ENCODE measurements at regions not wholly inside any gene's neighbourhood (a gene's known extent, or its start where the extent isn't known, plus 50 kb on each side); places are given as distances from the start of the nearest gene placed in this dataset.

DNA sequence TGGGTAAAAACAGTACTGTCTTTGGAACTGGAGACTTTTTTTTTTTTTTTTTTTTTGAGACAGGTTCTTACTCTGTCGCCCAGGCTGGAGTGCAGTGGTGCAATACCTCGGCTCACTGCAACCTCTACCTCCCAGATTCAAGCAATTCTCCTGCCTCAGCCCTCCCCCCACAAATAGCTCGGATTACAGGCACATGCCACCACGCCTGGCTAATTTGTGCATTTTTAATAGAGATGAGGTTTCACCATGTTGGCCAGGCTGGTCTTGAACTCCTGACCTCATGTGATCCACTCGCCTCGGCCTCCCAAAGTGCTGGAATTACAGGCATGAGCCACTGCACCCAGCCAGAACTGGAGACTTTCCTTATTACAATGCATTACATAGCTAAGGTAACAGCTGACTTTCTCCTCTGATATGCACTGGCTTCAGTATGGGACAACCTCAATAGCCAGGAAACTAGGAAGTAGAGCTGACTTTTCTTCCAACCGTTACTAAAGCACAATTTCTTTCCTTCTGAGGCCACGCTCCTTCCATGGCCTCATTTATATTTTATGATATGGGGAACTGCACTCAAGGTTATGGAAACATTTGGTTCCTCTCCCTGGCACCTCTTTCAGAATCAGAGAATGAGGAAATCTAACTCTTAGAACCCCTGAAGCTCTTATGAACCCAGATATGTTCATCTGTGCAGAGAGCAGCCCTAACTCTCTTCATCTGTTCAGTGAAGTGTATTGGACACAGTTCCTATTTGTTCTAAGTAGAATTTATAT, 53.5 kb upstream of the FAM9B start:
- DNase-seq = no peak

DNA sequence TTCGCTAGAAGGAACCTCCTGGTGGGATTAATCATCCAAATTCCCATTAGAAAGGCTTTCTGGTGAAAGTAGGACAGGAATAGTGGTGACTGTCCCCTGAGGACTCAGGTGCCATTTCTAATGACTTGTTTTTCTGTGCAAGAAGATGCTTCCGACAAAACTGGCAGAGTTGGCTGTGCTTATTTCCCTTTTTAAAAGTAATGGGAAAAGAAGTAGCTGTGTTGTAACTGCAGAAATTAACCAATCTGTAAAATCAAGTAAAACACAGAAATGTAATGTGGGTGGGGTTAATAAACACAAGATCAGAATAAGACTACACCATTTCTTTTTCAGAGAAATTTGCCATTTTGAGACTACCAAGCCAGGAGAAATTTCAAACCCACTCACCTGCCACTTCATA, 55.0 kb upstream of the FAM9B start:
- DNase-seq = no peak

DNA sequence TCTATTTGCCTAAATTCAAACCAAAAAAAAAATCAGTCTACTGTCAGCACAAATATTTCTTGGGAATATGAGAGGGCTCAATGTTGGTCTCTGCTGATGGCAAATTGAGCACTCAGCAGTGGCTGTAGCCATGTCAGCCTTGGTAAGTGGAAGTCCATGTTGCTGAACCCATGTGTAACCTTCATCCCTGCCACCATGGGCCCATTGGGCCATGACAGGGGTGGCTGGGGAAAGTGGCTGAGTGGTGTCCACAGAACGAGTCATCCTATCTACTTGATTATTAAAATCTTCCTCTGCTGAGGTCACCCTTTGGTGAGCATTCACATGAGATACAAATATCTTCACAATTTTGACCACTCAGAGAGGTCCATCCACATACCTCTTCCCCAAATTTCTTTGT, 56.8 kb upstream of the FAM9B start:
- DNase-seq = no peak

DNA sequence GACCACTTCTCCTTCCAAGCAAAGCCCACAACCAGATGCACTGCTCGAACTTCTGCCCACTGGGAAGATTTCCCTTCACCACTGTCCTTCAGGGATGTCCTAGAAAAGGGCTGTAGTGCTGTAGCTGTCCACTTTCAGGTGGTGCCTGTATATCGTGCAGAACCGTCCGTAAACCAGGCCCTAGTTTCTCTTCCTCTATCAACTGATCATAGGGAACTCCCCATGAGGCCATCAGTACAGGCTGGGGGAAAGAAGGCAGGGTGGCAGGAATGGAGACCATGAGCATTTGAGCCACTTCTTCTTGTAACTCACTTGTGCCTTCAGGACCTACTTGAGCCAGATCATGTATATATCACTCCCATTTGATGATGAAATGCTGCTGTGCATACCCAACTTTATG, 57.3 kb upstream of the FAM9B start:
- DNase-seq = no peak

DNA sequence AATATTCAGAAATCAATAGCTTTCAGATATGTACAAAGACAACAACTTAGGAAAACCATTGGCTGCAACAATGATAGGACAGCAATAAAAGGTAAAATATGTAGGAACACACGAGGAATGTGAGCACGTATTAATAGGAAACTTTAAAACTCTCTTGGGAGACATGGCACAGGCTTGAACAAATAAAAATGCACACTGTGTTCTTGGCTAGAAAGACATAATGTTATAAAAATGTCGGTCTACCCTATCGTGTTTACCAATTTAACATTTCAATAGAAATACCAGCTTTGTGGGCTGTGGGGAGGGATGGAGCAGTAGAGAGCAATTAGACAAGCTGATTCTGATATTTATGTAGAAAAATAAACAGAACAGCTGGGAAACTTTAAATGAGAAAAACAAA, 69.0 kb upstream of the FAM9B start:
- DNase-seq = no peak

DNA sequence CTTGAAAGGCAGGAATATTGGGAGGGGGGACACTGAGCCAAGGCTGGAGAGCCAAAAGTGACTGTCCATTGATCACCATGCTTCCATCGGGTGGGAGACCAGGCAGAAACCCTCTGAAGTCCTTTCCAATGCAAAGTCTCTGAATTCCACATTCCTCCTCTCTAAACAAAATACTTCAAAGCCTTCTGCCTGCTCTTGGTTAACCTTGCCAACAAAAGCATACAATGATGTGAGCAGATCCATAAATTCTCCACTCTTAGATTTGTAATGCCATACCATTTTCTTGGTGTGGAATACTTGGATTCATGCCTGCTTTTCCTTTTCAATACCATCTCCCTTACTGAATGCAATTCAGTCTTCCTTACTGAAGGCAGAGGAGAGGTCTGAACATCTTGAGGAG, 74.1 kb upstream of the FAM9B start:
- DNase-seq = no peak

DNA sequence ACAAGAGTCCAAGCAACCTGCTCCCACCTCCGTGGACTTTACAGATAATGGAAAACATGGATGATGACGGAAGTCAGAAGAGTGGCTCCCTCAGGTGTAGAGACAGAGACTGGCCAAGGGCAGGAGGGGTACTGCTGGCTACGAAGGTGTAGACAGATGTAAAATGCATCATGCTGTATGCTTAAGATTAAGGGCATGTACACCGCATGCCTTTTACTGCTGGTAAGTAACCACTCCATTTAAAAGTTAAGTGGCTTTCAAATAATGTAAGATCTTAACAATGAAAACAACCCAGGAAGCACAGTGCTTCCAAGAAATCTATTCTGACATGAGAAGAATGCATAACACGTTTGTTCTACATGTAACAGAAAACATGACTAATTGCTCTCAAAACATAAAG, 76.9 kb upstream of the FAM9B start:
- no peak for DNase-seq

DNA sequence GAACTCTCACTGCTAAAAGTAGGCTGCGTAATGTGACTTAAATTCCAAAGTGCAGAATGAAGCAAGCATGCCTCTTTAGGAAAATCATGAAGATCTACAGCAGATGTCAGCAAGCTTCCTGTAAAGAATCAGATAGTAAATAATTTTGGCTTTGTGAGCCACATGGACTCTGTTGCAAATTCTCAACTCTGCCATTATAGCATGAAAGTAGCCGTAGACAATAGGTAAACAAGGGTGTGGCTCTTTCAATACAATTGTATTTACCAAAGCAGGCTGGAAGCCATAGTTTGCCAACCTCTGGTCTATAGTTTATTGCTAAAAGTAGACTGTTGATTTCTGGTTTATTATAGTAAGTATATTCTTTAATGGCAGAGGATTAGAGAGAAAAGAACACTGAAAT, 80.3 kb upstream of the FAM9B start:
- no peak for DNase-seq

DNA sequence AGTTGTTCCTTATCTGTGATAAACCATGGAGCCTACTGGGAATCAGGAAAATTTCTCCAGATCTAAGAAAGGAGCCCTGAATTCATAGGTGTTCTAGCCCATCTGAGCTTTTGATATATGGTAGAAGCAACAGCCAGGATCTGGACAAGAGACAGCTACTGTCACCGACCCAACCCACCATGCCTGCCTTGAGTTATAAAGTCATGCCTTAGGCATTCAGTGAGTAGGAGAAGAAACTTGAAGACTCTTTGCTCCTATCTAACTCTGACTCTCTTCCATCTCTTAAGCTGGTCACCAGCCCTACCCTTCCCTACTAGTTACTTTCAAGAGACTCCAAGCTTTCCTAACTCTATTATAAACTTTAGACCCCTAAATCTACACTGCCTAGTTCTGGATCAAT, 83.9 kb upstream of the FAM9B start:
- DNase-seq = no peak

DNA sequence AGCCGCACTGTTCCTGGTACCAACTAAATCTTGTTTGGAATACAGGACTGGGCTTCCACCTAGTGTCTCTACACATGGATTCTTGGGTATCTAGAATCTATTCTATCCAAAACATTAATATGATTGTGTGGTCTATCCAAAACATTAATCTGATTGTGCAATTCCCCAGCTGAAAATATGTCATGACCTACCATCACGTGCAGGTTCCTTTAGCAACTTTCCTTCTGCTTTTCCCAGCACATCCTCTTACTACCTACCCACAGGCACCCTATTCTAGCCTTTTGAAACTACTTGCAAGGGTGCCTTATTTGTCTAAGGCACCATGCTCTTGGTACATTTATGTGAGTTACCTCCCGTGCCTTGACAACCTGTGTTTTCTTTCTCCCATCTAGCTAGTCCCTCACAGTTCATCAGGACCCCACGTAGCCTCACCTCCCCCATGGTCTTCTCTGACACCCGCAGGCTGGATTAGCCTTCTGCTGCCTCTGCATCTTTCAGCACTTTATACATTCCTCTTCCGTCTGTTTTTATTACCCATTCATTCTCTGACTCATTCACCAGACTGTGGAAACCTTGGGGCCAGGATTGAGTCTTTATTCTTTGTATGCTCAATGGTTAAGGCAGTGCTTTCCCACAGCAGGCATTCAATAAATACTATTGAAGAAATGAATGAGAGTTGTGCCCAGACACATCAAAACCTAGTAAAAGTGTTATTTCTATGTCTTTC, 88.8 kb upstream of the FAM9B start:
- DNase-seq = no peak

DNA sequence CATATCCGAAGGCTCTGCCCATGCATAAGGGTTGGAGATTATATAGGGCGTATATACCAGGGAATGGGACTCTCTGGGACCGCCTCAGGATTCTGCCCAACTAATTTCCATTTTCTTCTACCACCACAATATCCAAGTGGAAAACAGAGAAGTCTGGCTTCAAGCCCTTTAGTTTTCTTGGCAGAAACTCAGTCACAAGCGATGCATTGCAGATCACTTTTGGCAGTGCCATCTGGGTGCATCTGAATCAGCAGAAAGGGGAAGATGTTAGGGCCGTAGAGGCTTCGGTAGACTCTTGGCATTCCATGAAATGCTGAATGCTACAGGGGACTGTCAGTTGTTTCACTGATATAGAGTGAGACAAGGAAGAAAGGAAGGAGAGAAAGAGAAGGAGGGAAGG, 94.1 kb upstream of the FAM9B start:
- no peak for DNase-seq

DNA sequence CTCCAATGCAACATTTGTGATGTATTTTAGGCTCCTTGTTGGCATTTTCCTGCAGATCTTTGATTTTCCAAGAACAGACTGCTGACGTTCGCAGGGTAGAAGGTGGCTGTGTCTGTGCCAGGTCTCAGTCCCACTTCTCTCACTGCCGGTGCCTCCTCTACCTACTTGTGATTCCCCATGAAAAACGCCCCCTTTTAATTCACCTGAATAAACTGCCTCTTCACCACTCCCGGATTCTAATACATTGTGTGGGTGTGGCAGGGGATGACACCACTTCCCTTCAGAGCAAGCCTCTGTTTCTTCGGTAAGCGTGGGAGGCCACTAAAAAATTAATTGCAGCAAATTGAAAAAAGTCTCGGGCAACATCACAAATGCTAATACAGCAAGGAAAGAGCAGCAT, 96.1 kb upstream of the FAM9B start:
- DNase-seq = no peak

DNA sequence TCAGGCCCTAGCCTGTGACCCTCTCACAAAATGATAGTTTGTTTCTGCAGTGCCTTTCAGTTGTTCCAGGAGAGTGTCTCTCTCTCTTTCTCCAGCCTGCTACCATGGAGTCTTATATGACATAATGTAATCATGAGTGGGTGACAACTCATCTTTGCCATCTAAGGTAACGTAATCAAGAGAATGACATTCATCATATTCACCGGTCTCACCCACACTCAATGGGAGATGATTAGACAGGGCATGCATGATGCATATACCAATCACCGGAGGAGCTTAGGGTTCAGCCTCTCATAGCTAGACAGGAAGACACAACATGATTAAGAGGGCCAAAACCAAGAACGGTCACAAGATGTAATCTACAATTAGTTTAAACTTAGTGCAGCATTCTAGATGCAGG, 97.1 kb upstream of the FAM9B start:
- peak in 1 of 4 experiments; percentile 0 for DNase-seq

DNA sequence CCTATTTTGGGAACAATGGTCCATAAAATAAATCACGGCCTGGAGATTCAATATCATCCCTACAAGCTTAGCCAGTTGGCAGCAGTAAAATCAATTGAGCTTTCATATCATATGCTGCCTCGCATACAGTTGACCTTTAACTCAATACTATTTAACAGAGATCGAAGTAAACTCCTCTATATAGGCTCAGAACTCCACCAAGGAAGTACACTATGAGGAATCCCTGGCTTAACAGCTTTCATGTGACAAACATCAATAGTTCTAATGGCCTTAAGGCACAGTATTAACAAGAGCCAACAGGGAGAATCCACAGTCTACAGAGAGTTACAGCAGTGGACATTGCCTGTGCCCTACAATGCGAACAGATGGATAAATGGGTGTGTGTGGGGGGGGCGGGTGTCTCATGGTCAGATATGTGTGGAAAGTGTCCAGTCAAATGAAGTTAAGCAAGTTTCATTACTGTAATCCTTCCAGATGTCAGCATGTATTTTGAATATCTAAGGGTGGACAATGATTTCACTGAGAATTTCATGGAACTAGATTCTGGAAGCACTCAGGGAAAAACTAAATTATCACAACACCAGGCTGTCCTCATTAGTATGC, 98.2 kb upstream of the FAM9B start:
- DNase-seq = no peak

DNA sequence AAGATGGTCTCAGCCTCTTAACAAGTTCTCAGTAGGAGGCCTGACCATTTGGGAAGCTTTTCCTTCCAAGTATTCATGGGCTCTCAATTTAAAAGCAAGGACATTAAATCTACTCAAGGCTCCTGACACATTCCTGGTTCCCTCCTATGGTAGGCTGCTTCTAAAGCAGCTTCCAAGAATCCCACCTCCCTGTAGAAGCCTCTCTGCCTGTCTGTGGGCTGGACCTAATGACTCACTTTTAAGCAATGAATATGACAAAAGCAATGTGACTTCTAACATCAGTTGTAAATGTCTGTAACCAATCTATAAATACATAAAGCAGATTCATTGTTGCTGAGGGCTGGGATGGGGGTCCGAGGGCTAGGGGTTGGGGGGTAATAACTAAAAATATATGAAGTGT, 99.5 kb upstream of the FAM9B start:
- no peak for DNase-seq

DNA sequence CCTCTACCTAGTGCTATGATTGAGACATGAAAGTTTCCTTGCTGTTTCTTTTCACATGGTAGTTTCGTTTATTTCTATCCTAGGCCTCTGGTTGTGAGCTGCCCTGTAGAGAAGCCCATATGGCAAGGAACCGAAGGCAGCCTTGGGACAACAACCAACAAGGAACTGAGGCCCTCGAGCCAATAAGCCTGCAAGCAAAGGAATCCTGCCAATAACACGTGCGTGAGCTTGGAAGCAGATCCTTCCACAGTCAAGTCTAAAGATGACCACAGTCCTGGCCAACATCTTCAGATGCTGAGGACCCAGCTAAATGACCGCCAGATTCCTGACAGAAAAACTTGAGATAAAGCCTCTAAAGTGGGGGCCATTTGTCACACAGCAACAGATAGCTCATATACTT, 100.4 kb upstream of the FAM9B start:
- no peak for DNase-seq

DNA sequence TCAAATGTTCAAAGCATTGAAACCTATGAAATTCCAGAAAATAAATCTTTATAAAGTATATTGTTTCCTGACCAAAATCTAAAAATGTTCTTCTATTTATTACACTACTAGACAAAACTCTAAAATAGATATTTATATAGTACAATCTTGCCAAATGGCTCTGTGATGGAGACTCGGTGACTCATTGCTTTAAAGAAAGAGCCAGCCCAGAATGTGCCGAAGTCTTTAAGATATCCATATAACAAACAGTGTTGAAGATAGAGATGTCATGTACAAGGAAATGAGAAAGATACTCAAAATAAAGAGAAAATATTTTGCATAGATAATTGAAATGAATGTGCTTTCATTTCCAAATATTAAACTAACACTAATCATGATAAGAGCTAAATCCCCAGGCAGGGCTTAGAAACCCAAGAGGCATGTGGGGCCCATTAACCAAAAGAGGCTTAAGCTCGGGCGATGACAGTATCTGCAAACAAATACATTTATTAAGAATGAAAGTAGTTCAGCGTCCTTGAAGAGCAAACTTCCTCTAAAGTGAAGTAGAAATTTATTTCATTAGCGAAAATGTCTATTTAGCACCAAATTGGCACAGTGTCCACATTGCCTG, 102.1 kb upstream of the FAM9B start:
- DNase-seq = no peak

DNA sequence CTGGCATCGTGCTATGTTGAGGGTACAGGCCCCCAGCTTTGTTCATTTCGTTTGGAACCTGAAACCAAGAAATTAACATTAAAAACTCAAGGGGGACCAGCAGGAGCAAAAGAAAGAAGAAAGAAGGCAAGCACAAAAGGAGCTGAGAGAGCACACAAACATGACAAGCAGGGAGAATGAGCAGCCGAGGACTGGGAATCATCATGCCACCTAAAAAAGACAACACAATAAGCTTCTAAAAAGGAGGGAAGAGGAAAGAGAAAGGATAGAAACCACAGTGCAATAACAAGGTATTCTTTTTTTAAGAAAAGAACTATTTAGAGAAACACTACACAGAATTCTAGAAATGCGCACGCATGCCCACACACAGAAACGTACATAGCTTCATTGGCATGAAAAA, 103.2 kb upstream of the FAM9B start:
- DNase-seq = no peak

DNA sequence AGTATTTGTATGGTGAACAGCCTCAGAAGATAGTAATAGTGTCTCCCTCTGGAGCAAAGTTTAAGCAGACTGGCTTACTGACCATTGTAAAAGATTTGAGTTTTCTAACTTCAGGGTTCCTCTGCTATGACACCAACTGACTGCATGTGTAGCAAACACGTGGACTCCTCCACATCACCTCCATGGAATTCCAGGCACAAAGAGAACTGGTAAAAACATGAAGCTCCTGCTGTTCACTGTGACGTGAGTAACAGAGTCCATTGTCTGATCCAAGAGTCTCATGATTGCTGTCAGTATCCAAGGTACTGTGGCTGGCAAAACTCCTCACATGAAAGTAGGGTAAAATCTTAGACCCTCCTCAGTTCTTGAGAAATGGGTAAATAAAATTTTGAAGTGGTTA, 107.6 kb upstream of the FAM9B start:
- no peak for DNase-seq

DNA sequence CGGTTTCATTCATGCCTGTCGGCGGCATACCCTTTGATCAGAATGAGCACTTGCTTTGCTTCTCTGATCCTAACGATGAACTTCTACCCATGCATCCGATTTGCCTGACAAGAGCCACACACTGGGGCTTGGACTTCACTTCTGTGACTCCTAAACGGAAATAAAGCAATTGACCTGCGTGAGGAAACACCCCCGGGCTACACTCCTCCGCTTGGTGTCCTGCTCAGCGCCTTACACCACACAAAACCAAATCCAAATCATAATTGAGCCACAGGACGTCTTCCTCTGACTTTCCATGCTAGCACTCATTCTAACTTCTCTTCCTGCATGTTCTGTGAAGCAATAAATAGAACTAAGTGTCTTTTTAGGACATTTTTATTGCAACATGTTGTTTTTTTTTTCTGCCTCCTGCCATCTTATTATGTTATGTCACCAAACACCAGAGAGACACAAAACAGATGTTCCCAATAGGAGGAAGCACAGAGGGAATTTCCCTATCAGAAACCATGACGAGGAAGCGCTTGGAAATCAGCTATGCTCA, 110.8 kb upstream of the FAM9B start:
- no peak for DNase-seq

DNA sequence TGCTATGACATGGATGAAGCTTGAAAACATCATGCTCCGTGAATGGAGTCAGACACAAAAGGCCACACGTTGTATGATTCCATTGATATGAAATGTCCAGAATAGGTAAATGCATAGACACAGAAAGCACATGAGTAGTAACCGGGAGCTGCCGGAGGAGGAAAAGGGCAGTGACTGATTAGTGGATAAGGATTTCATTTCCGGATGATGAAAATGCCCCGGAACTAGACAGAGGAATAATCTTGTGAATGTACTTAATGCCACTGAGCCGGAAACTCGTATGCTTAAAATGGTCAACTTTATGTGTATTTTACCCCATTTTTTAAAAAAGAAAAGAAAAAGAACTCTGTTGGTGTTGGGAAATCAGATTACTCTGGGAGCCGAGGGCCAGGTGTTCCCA, 112.7 kb upstream of the FAM9B start:
- no peak for DNase-seq

DNA sequence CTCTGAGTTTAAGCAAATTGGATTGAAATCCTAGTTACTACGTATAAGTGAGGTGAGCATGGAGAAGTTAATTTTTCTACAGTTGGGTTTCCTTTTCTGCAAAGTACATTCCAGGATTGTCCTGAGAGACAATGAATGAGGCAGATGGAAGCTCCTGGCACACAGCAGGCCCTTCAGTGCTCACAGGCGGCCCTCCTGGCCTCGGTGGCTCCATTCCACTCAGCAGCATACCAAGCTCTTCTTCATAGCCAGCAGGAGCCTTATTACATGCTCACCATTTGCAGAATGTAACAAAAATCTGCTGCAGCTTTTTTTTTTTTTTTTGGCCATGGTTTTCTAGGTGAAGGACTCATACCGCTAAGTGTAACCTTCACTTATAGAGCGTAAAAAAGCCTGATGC, 113.2 kb upstream of the FAM9B start:
- no peak for DNase-seq

DNA sequence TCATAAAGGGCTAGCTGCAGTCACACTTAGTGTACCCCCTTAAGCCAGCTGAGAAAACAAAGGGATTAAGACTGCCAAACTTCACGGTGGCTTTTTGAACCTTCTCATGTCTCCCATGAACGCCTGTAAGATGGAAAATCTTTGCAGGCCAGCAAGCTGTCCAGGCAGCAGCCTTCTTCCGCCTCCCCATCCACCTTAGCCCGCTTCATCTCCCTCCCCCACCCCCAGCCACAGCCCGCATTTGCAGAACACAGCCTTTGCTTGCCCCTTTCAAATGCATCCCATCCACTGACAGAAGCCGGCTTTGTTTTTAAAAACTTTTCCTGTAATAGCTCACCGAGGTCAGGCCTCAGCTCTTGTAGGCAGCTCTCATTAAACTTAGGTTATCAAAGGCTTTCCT, 113.8 kb upstream of the FAM9B start:
- no peak for DNase-seq
